ENCODE measurements at regions not wholly inside any gene's neighbourhood (a gene's known extent, or its start where the extent isn't known, plus 50 kb on each side); places are given as distances from the start of the nearest gene placed in this dataset.
"Not testable (repeated sequence)": the region's sequence is repeated elsewhere in the genome, so short reads cannot be mapped to it uniquely, and the experiment has no call there.

GRCh38 chr1:234790333-234790732, 180.4 kb upstream of the IRF2BP2 start:
- H3K36me3 Mint-ChIP-seq (ENCODE audit: low read depth); H3K27ac Mint-ChIP-seq; H3K9me3 Mint-ChIP-seq; H3K4me3 Mint-ChIP-seq; H3K27me3 Mint-ChIP-seq; H3K4me1 Mint-ChIP-seq (ENCODE audit: low read depth); DNase-seq: not testable (repeated sequence)

GRCh38 chr1:234787011-234787584, 177.1 kb upstream of the IRF2BP2 start:
- not testable (repeated sequence) for H3K27me3 Mint-ChIP-seq; H3K9me3 Mint-ChIP-seq; H3K27ac Mint-ChIP-seq; H3K36me3 Mint-ChIP-seq (ENCODE audit: low read depth); DNase-seq; H3K4me1 Mint-ChIP-seq (ENCODE audit: low read depth); H3K4me3 Mint-ChIP-seq

DNA sequence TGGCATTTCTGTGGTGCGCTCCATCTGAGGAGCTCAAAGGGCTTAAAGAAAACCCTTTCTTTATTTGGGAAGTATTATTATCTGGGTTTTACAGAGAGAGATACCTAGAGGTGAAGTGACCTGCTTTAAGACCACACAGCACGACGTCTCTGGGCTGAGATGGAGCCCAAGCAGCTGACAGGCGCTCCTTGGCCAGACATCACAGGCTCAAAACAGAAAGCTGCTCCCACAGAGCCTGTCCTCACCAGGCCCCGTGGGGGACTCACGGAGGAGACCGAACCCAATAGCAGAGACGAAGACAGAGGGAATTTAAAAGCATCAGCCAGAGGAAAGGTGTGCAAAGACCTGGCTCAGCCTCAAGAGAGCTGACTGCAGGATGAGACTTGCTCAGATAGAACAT, 175.9 kb upstream of the IRF2BP2 start:
- H3K36me3 Mint-ChIP-seq (ENCODE audit: low read depth); H3K4me3 Mint-ChIP-seq; H3K4me1 Mint-ChIP-seq (ENCODE audit: low read depth); DNase-seq; H3K27ac Mint-ChIP-seq; H3K27me3 Mint-ChIP-seq; H3K9me3 Mint-ChIP-seq: not testable (repeated sequence)

GRCh38 chr1:234785471-234785919, 175.5 kb upstream of the IRF2BP2 start:
- H3K27me3 Mint-ChIP-seq; H3K36me3 Mint-ChIP-seq (ENCODE audit: low read depth); H3K27ac Mint-ChIP-seq; H3K4me3 Mint-ChIP-seq; H3K4me1 Mint-ChIP-seq (ENCODE audit: low read depth); DNase-seq; H3K9me3 Mint-ChIP-seq: not testable (repeated sequence)

DNA sequence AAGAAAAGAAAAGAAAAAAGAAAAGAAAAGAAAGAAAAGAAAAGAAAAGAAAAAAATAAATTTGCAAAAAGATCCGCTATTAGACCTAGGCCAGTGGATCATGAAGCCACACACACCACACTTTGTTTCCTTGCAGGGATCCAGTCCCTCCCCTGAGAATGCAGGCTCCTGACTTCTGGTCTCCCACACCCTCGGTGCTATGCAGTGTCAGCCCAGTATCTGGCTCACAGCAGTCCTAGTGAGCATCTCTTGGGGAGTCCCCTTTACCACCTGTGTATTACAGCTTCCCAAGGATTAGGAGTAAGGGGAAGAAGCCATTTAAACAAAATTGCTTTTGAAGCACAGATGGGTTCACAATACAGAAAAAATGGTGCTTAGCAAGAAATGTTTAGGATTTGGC, 174.1 kb upstream of the IRF2BP2 start:
- H3K27me3 Mint-ChIP-seq; H3K9me3 Mint-ChIP-seq; H3K4me1 Mint-ChIP-seq (ENCODE audit: low read depth); H3K4me3 Mint-ChIP-seq; H3K36me3 Mint-ChIP-seq (ENCODE audit: low read depth); DNase-seq; H3K27ac Mint-ChIP-seq: not testable (repeated sequence)

- Mint-ChIP-seq H3K27me3 (no peaks in the 10 kb centered on the region), H3K4me1 (ENCODE audit: low read depth) (no peaks in the 10 kb centered on the region), H3K4me3 (no peak overlapping the region), H3K27ac (no peak overlapping the region), H3K36me3 (ENCODE audit: low read depth) (no peaks in the 10 kb centered on the region), H3K9me3 (no peaks in the 10 kb centered on the region)
- peak; percentile 25 for DNase-seq
These were observed 172.8 kb upstream of the IRF2BP2 start for GRCh38 chr1:234782791-234783190.

DNA sequence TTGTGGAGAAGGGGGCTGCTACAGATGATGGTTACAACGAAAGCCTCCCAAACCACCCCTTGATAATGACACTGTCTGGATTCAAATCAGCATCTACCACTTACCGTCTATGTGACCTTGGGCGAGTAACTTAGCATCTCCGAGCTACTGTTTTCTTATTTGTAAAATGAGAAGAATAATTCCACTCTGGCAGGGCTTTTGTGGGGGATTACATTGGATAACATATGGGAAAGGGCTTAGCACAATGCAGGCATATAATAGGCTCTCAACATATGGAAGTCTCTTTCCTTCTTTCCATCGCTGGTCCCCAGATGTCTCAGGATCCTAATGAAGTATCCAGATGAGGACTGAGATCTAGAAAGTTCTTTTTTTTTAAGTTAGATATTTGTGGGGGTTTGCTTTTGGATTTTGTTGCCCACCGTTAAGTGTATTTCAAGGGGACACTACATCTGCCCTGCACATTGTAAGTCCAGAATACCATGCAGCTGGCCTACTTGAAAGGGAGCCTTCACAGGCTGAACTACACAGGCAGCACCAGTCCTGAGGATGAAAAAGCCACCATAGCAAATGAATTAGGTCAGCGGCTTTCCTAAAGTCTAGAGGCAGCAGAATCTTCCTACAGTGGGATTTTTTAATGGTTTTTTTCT, 172.2 kb upstream of the IRF2BP2 start:
- Mint-ChIP-seq H3K4me1 (ENCODE audit: low read depth) (no peaks in the 10 kb centered on the region), H3K36me3 (ENCODE audit: low read depth) (no peaks in the 10 kb centered on the region), H3K4me3 (no peak overlapping the region), H3K9me3 (no peaks in the 10 kb centered on the region), H3K27me3 (no peaks in the 10 kb centered on the region), H3K27ac (no peak overlapping the region)
- peak; percentile 17 for DNase-seq

DNA sequence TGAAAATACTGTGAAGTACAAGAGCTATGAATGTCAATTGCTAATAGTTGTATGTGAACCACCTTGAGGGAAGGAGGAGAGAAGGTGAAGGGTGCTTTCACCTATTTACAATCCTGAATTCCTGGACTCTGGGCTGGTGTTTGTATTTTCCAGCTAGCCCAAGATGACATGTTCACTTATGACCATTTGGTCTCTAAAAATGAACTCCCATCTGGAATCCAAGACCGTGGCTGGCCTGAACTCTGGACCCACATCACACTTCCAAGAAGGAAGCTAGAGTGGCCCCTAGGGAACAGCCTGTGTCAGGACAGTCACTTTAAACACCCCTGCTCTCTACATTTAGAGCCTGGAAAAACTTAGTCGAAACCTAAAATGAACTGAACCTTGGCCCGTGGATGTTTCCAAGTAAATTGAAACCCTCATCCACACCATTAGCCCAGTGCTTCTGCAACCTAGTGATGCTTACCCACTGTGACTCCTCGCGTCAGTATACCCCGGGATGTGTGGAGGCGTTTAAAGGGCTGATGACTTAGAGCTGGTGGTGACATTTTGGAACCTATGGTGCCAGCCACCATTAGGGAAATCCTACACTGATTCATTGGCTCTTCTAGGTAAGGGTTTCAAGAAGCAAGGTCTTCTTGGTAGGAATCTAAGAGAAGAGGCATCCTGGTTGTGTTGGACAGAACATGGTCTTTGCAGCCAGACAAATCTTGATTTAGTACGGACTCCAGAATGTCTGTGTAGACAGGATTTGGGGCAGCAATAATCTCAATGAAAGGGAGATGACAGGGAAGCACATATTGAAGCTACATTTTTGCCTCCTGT, 171.5 kb upstream of the IRF2BP2 start:
- peak; percentile 42 for DNase-seq
- Mint-ChIP-seq H3K4me1 (ENCODE audit: low read depth) (no peaks in the 10 kb centered on the region), H3K27me3 (no peaks in the 10 kb centered on the region), H3K36me3 (ENCODE audit: low read depth) (no peaks in the 10 kb centered on the region), H3K9me3 (no peaks in the 10 kb centered on the region), H3K27ac (no peak overlapping the region), H3K4me3 (no peak overlapping the region)

- Mint-ChIP-seq H3K4me3 (no peak overlapping the region), H3K36me3 (ENCODE audit: low read depth) (no peaks in the 10 kb centered on the region), H3K4me1 (ENCODE audit: low read depth) (no peaks in the 10 kb centered on the region), H3K27me3 (no peaks in the 10 kb centered on the region), H3K27ac (no peak overlapping the region), H3K9me3 (no peaks in the 10 kb centered on the region)
- DNase-seq: peak; percentile 44
These were observed 170.7 kb upstream of the IRF2BP2 start for GRCh38 chr1:234780531-234781162.

- peak; percentile 29 for DNase-seq
- Mint-ChIP-seq H3K36me3 (ENCODE audit: low read depth) (no peaks in the 10 kb centered on the region), H3K9me3 (peaks cover 2% of the 10 kb centered on the region), H3K27ac (no peak overlapping the region), H3K27me3 (no peaks in the 10 kb centered on the region), H3K4me3 (no peak overlapping the region), H3K4me1 (ENCODE audit: low read depth) (no peaks in the 10 kb centered on the region)
These were observed 170.1 kb upstream of the IRF2BP2 start for GRCh38 chr1:234780112-234780511.

DNA sequence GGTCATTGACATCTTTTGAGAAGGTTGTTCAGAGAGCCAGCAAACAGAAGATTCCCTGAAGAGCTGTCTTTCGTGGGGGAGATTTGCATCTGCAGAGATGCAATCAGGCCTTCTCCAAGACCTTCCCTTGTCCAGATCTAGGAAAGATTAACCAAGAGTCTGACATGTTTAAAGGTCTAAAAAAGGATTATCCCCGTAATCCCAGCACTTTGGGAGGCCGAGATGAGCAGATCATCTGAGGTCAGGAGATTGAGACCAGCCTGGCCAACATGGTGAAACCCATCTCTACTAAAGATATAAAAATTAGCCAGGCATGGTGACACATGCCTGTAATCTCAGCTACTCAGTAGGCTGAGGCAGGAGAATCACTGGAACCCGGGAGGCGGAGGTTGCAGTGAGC, 169.6 kb upstream of the IRF2BP2 start:
- H3K9me3 Mint-ChIP-seq: not testable (repeated sequence)

GRCh38 chr1:234779160-234779538, 169.2 kb upstream of the IRF2BP2 start:
- no peak overlapping the region for H3K4me3 Mint-ChIP-seq
- no peaks in the 10 kb centered on the region for H3K27me3 Mint-ChIP-seq
- H3K9me3 Mint-ChIP-seq: peaks cover 3% of the 10 kb centered on the region
- H3K36me3 Mint-ChIP-seq (ENCODE audit: low read depth): no peaks in the 10 kb centered on the region
- H3K27ac Mint-ChIP-seq: no peak overlapping the region
- peak; percentile 43 for DNase-seq
- H3K4me1 Mint-ChIP-seq (ENCODE audit: low read depth): peaks cover under 1% of the 10 kb centered on the region

More for the DNA sequence above, 169.6 kb upstream of the IRF2BP2 start:
- H3K27me3 Mint-ChIP-seq; H3K36me3 Mint-ChIP-seq (ENCODE audit: low read depth); H3K4me3 Mint-ChIP-seq; H3K4me1 Mint-ChIP-seq (ENCODE audit: low read depth); H3K27ac Mint-ChIP-seq: not testable (repeated sequence)
- peak; percentile 25 for DNase-seq

DNA sequence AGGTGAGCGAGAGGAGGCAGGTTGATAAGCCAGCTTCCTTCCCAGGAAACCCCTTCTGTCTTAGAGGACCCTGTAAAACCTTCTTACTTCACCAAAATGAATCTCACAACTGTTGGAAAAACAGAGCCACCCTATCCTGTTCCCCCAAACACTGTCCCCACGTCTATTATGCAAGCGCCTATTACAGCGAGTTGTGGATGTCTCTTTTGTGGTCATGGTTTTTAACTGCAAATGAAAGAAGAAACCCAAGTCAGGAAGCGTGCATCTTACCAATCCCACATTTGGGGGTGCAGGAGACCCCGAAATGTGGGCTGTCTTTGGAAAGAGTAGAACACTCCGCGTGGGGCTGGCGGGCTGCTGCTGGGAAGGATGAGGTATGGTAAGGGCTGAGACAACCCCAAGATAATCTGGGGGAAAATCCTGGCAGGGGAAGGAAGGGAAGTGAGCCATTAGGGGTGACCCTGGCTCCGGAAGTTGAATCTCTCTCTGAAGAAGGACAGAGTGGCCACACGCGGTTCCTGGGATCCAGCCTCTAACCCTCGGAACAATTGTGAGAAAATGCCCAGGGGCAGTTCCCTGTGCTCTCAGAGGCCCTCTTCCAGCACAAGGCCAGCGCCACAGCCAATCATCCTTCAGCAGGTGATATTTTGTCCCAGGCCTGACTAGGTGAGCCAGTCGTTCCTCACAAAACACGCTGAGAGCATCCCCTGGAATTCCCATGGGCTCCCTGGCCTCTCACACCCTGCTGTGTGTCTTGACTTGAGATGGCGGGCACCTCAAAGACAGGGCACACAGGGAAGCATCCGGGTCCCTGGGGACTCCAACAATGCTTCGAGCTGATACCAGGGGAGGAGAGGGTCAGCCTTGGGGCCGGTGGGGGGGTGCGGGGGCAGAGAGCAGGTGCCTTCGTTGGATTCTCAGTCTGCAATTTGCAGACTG, 168.5 kb upstream of the IRF2BP2 start:
- Mint-ChIP-seq H3K9me3 (peaks cover 3% of the 10 kb centered on the region), H3K27me3 (no peaks in the 10 kb centered on the region), H3K4me3 (no peak overlapping the region), H3K4me1 (ENCODE audit: low read depth) (peaks cover 6% of the 10 kb centered on the region), H3K36me3 (ENCODE audit: low read depth) (no peaks in the 10 kb centered on the region), H3K27ac (no peak overlapping the region)
- peak; percentile 40 for DNase-seq

DNA sequence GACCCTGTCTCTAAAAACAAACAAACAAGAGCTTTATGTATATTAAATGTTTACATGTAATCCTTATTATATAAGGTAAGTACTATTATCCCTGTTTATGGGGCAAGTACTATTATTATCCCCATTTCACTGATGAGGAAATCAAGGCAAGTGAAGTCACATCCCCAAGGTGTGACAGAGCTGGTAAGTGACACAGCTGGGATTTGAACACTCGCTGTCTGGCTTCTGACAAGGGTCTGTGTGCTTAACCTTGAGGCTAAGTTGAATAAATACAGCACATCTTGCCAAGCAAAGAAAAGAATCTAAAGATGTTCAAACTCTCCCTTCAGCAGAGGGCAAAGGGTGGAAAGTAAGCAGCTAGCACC, 167.9 kb upstream of the IRF2BP2 start:
- H3K4me3 Mint-ChIP-seq: no peak overlapping the region
- no peak overlapping the region for H3K27ac Mint-ChIP-seq
- peaks cover 3% of the 10 kb centered on the region for H3K9me3 Mint-ChIP-seq
- no peaks in the 10 kb centered on the region for H3K27me3 Mint-ChIP-seq
- no peak for DNase-seq
- peaks cover 1% of the 10 kb centered on the region for H3K36me3 Mint-ChIP-seq (ENCODE audit: low read depth)
- H3K4me1 Mint-ChIP-seq (ENCODE audit: low read depth): peaks cover 8% of the 10 kb centered on the region

Measured in activated T-cell treated with anti-CD3 and anti-CD28 coated beads, Interleukin-2, amount 50 U/mL, for 24 hours (primary cell).